ENCODE measurements at regions not wholly inside any gene's neighbourhood (a gene's known extent, or its start where the extent isn't known, plus 50 kb on each side); places are given as distances from the start of the nearest gene placed in this dataset.

DNA sequence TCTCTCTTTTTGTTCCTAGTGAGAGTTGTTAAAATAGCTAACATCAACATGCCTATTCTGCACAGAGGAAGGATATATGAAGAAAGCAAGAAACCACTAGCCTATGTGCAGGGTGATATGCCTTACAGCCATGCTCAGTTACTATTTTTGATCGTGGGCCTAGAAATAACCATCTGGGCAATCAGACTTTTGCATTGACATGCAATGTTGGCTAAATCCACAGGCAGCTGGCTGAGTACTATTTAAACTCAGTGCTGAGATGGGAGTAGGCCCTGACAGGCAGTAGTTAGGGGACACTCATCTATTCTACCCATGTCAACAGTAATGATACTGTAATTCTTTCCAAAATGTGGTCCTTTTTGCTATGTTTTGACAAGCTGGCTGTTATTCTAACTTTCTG, 89.6 kb downstream of the HDGFL1 start:
- TF ChIP-seq, protein P1, sequence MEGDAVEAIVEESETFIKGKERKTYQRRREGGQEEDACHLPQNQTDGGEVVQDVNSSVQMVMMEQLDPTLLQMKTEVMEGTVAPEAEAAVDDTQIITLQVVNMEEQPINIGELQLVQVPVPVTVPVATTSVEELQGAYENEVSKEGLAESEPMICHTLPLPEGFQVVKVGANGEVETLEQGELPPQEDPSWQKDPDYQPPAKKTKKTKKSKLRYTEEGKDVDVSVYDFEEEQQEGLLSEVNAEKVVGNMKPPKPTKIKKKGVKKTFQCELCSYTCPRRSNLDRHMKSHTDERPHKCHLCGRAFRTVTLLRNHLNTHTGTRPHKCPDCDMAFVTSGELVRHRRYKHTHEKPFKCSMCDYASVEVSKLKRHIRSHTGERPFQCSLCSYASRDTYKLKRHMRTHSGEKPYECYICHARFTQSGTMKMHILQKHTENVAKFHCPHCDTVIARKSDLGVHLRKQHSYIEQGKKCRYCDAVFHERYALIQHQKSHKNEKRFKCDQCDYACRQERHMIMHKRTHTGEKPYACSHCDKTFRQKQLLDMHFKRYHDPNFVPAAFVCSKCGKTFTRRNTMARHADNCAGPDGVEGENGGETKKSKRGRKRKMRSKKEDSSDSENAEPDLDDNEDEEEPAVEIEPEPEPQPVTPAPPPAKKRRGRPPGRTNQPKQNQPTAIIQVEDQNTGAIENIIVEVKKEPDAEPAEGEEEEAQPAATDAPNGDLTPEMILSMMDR (IDR thresholded peaks at IDR 0.05 in 2 of 3, conservative IDR thresholded peaks at IDR 0.05 in 1 of 3; ENCODE audit: borderline replicate concordance in 1 of 3, insufficient read depth in 1 of 3, low read depth in 2 of 3, low read length in 2 of 3) = no peak
- no peak for TF ChIP-seq EZH2 (IDR thresholded peaks at IDR 0.05)
- no peak for TF ChIP-seq POLR2A (IDR thresholded peaks at IDR 0.05; ENCODE audit: borderline replicate concordance, extremely low read depth, insufficient read depth, insufficient read length)
- no peak for TF ChIP-seq ZNF274 (IDR thresholded peaks at IDR 0.05; ENCODE audit: low read depth, low read length)
- TF ChIP-seq SRF (IDR thresholded peaks at IDR 0.05; ENCODE audit: low read depth) = no peak
- TF ChIP-seq, protein P2, sequence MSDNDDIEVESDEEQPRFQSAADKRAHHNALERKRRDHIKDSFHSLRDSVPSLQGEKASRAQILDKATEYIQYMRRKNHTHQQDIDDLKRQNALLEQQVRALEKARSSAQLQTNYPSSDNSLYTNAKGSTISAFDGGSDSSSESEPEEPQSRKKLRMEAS (IDR thresholded peaks at IDR 0.05) = no peak
- TF ChIP-seq, protein P3, sequence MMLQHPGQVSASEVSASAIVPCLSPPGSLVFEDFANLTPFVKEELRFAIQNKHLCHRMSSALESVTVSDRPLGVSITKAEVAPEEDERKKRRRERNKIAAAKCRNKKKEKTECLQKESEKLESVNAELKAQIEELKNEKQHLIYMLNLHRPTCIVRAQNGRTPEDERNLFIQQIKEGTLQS (IDR thresholded peaks at IDR 0.05) = no peak
- TF ChIP-seq RAD21 (IDR thresholded peaks at IDR 0.05; ENCODE audit: low read depth) = no peak
- no peak for TF ChIP-seq SP1 (IDR thresholded peaks at IDR 0.05; ENCODE audit: low read depth)
- TF ChIP-seq, protein P4, sequence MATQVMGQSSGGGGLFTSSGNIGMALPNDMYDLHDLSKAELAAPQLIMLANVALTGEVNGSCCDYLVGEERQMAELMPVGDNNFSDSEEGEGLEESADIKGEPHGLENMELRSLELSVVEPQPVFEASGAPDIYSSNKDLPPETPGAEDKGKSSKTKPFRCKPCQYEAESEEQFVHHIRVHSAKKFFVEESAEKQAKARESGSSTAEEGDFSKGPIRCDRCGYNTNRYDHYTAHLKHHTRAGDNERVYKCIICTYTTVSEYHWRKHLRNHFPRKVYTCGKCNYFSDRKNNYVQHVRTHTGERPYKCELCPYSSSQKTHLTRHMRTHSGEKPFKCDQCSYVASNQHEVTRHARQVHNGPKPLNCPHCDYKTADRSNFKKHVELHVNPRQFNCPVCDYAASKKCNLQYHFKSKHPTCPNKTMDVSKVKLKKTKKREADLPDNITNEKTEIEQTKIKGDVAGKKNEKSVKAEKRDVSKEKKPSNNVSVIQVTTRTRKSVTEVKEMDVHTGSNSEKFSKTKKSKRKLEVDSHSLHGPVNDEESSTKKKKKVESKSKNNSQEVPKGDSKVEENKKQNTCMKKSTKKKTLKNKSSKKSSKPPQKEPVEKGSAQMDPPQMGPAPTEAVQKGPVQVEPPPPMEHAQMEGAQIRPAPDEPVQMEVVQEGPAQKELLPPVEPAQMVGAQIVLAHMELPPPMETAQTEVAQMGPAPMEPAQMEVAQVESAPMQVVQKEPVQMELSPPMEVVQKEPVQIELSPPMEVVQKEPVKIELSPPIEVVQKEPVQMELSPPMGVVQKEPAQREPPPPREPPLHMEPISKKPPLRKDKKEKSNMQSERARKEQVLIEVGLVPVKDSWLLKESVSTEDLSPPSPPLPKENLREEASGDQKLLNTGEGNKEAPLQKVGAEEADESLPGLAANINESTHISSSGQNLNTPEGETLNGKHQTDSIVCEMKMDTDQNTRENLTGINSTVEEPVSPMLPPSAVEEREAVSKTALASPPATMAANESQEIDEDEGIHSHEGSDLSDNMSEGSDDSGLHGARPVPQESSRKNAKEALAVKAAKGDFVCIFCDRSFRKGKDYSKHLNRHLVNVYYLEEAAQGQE (IDR thresholded peaks at IDR 0.05; ENCODE audit: low read depth) = no peak
